K562 (cell line): ENCODE measurements at regions not wholly inside any gene's neighbourhood (a gene's known extent, or its start where the extent isn't known, plus 50 kb on each side); places are given as distances from the start of the nearest gene placed in this dataset.

Experiments
- ATAC-seq: fragments of 200-7000 bp; cut with Tn5 transposase; 3 replicates; pipeline ENCODE4 v1.9.1; 2020; ENCODE audit warnings: moderate library complexity
- BruUV-seq: library from RNA; stranded (reverse); fragments of 400-500 nt; replicated peaks from 2 replicates; lab custom pipeline; 2021; lab: Mats Ljungman, UMichigan
- CTCF ChIA-PET: fragments of 300-600 bp; formaldehyde crosslinking; extraction: SDS; loops from one replicate; lab custom pipeline; 2021; ENCODE audit warnings: low intra/inter-chr PET ratio; lab: Yijun Ruan, JAX
- POLR2A ChIA-PET: fragments of 300-600, 350-650 bp; sonication (Branson Sonifier 250); formaldehyde crosslinking; extraction: SDS; loops from one replicate; lab custom pipeline; 2021; ENCODE audit warnings: antibody characterized with exemption, inconsistent platforms; lab: Yijun Ruan, JAX
- DNase-seq, 4 experiments: peaks; one replicate each; pipeline versions ENCODE4 v3.0.0 to v3.0.0-alpha.2; 2011 to 2018; ENCODE audit warnings: low spot score in 3 of 4, mixed read lengths in 3 of 4; ENCODE audit errors: extremely low read depth in 1 of 4
- FAIRE-seq: peaks from 2 replicates; lab custom pipeline; 2011; peaks lifted over from hg19 to GRCh38; lab: Jason Lieb, UNC
- H2AFZ ChIP-seq: 2 replicates; pipeline ENCODE4 v1.6.0; 2011; ENCODE audit warnings: low read depth, low read length, control low read depth, inconsistent platforms
- H3K27ac ChIP-seq: fragments of 200-600 bp; 3 replicates; pipeline ENCODE4 v1.8.0; 2011; ENCODE audit warnings: low read depth, mild to moderate bottlenecking, control low read depth, inconsistent platforms, low read length, moderate library complexity, mixed read lengths; ENCODE audit errors: extremely low read depth
- H3K27me3 ChIP-seq, 2 experiments: fragments of 300-600 bp in 1 of 2; 2 replicates in 1 of 2; 3 replicates in 1 of 2; pipeline versions ENCODE4 v1.6.0 to v1.8.0; 2011; ENCODE audit warnings: inconsistent platforms in 2 of 2, low read length in 2 of 2, mild to moderate bottlenecking in 1 of 2, mixed read lengths in 1 of 2, moderate library complexity in 1 of 2; ENCODE audit not compliant: control insufficient read depth in 2 of 2, insufficient read depth in 2 of 2
- H3K36me3 ChIP-seq: fragments of 300-600 bp; 3 replicates; pipeline ENCODE4 v1.8.0; 2011; ENCODE audit warnings: mild to moderate bottlenecking, low read length, inconsistent platforms; ENCODE audit not compliant: control insufficient read depth, insufficient read depth
- H3K4me1 ChIP-seq, 2 experiments: fragments of 200-600 bp in 1 of 2; replicated peaks in 1 of 2; 2 replicates in 1 of 2; 3 replicates in 1 of 2; pipeline versions ENCODE4 v1.5.1 to v1.8.0; 2011; ENCODE audit warnings: inconsistent platforms in 2 of 2, low read length in 2 of 2, mild to moderate bottlenecking in 1 of 2, mixed read lengths in 1 of 2, moderate library complexity in 1 of 2; ENCODE audit not compliant: control insufficient read depth in 2 of 2, insufficient read depth in 2 of 2
- H3K4me2 ChIP-seq: 2 replicates; pipeline ENCODE4 v1.6.1; 2011; ENCODE audit warnings: low read length, control low read depth, inconsistent platforms, mixed read lengths; ENCODE audit not compliant: insufficient read depth
- H3K4me3 ChIP-seq: fragments of 200-600 bp; sonication (generic), shearing (Covaris generic); 2 replicates; pipeline ENCODE4 v1.5.1; 2016; ENCODE audit warnings: control low read depth, inconsistent platforms
- H3K79me2 ChIP-seq: fragments of 200-600 bp; 3 replicates; pipeline ENCODE4 v1.8.0; 2011; ENCODE audit warnings: low read length, inconsistent platforms; ENCODE audit not compliant: control insufficient read depth, insufficient read depth
- H3K9ac ChIP-seq, 2 experiments: 2 replicates each; pipeline versions ENCODE4 v1.6.0 to v1.6.1; 2011; ENCODE audit warnings: low read depth in 2 of 2, low read length in 2 of 2, control low read depth in 1 of 2, inconsistent platforms in 1 of 2, mild to moderate bottlenecking in 1 of 2, mixed read lengths in 1 of 2; ENCODE audit not compliant: insufficient read depth in 1 of 2
- H3K9me1 ChIP-seq: one replicate; pipeline ENCODE4 v1.6.0; 2011; ENCODE audit warnings: inconsistent platforms, mild to moderate bottlenecking, low read length, moderate library complexity; ENCODE audit not compliant: control insufficient read depth, insufficient read depth
- H3K9me3 ChIP-seq: replicated peaks from 2 replicates; pipeline ENCODE4 v1.5.1; 2011; ENCODE audit warnings: low read depth, low read length, inconsistent platforms; ENCODE audit not compliant: control insufficient read depth, insufficient read depth
- H4K20me1 ChIP-seq: replicated peaks from 2 replicates; pipeline ENCODE4 v1.6.1; 2011; ENCODE audit warnings: low read length, inconsistent platforms, mixed read lengths; ENCODE audit not compliant: control insufficient read depth, insufficient read depth
- ATF2 ChIP-seq: sonication (generic); formaldehyde crosslinking; IDR thresholded peaks from 2 replicates; pipeline ENCODE4 v1.8.1; 2022; ENCODE audit warnings: missing genetic modification reagents
- CHD2 ChIP-seq: IDR thresholded peaks from 2 replicates; pipeline ENCODE4 v1.6.1; 2011; ENCODE audit warnings: low read depth, low read length
- CTCF ChIP-seq, 3 experiments: IDR thresholded peaks in 2 of 3; conservative IDR thresholded peaks in 1 of 3; 2 replicates each; pipeline ENCODE4 v1.5.1; 2011 to 2012; ENCODE audit warnings: low read length in 3 of 3, mild to moderate bottlenecking in 3 of 3, control low read depth in 2 of 3, improper control_type of control experiment in 1 of 3, inconsistent platforms in 1 of 3, low read depth in 1 of 3, mixed read lengths in 1 of 3, moderate library complexity in 1 of 3; ENCODE audit not compliant: insufficient read depth in 2 of 3
- JUNB ChIP-seq: fragments of 450-650 bp; formaldehyde crosslinking; conservative IDR thresholded peaks from 2 replicates; pipeline ENCODE4 v1.4.0; 2020; ENCODE audit warnings: mild to moderate bottlenecking
- KAT7 ChIP-seq: sonication (generic); formaldehyde crosslinking; IDR thresholded peaks from 2 replicates; pipeline ENCODE4 v1.8.0; 2022; ENCODE audit warnings: missing genetic modification reagents, mild to moderate bottlenecking, borderline replicate concordance
- MXD1 ChIP-seq: fragments of 250-450 bp; sonication (Bioruptor Pico); IDR thresholded peaks from 2 replicates; pipeline ENCODE4 v1.8.0; 2021; ENCODE audit warnings: borderline replicate concordance, mild to moderate bottlenecking, moderate library complexity; ENCODE audit not compliant: poor library complexity, severe bottlenecking
- PBX2 ChIP-seq, 2 experiments: IDR thresholded peaks in 1 of 2; conservative IDR thresholded peaks in 1 of 2; 2 replicates each; pipeline ENCODE4 v1.6.1; 2016; ENCODE audit warnings: low read depth in 2 of 2, mild to moderate bottlenecking in 1 of 2, missing compliant biosample characterization in 1 of 2, missing genetic modification characterization in 1 of 2, moderate library complexity in 1 of 2
- RAD21 ChIP-seq, 2 experiments: fragments of 250-450 bp in 1 of 2; fragments of 450-650 bp in 1 of 2; sonication (Bioruptor Pico) in 1 of 2; formaldehyde crosslinking in 1 of 2; IDR thresholded peaks in 1 of 2; conservative IDR thresholded peaks in 1 of 2; 2 replicates each; pipeline versions ENCODE4 v1.4.0 to v1.8.0; 2020 to 2022; ENCODE audit warnings: mild to moderate bottlenecking in 2 of 2, moderate library complexity in 1 of 2
- RBBP5 ChIP-seq: fragments of 200-600 bp; sonication (generic); IDR thresholded peaks from 2 replicates; pipeline ENCODE4 v1.6.1; 2012; ENCODE audit warnings: borderline replicate concordance, mild to moderate bottlenecking, low read length, control low read depth, inconsistent platforms; ENCODE audit not compliant: insufficient read depth, poor library complexity, severe bottlenecking
- TCFL5 ChIP-seq: fragments of 250-450 bp; sonication (Bioruptor Pico); conservative IDR thresholded peaks from 2 replicates; pipeline ENCODE4 v1.6.1; 2021; ENCODE audit warnings: mild to moderate bottlenecking, moderate library complexity, matching md5 sums
- U2AF2 ChIP-seq: fragments of 200-400 bp; formaldehyde crosslinking; optimal IDR thresholded peaks from 2 replicates; pipeline ENCODE3; 2017; ENCODE audit warnings: low read depth, mild to moderate bottlenecking, low read length
- ZNF121 ChIP-seq: sonication (generic); formaldehyde crosslinking; conservative IDR thresholded peaks from 2 replicates; pipeline ENCODE4 v1.8.0; 2022; ENCODE audit warnings: missing genetic modification reagents
- ZNF384 ChIP-seq: IDR thresholded peaks from 2 replicates; pipeline ENCODE4 v1.6.1; 2012; ENCODE audit warnings: low read depth, low read length, improper control_type of control experiment
- WGBS: fragments of 100-300 bp; shearing (Covaris generic); methylation state at CpG from one replicate; pipeline ENCODE4 v1.1.6; 2016; ENCODE audit warnings: low coverage, mixed read lengths; ENCODE audit not compliant: insufficient coverage; ENCODE audit errors: missing lambda C conversion rate; 5-methylcytosine and 5-hydroxymethylcytosine counted together
- in situ Hi-C: fragments of 300-500 bp; cut with MboI; formaldehyde crosslinking; loops from 4 replicates; pipeline ENCODE4 v1.15.0; 2018; ENCODE audit warnings: inconsistent platforms, mixed read lengths
- intact Hi-C: fragments of 100-400 bp; cut with micrococcal nuclease; formaldehyde crosslinking; loops from 2 replicates; pipeline ENCODE4 v1.14.2; 2022

- H3K79me2 ChIP-seq, result no peaks in the 10 kb centered on the region
- ChIA-PET POLR2A (interaction anchor here (0.5 kb wide), 1 partner anchor 45 kb away, joined by 4 read pairs; no protein-coding TSS in a partner anchor), CTCF (interaction anchor here (0.7 kb wide), 1 partner anchor 19 kb away, joined by 5 read pairs; no protein-coding TSS in a partner anchor)
- WGBS, result under 1% methylated on average over 13 of the region's 13 CpGs
- no peaks in the 10 kb centered on the region for H3K9me1 ChIP-seq
- in situ Hi-C loops (no loop called here), intact Hi-C loops (no loop called here)
- FAIRE-seq (no peak), DNase-seq (peak in 3 of 4 experiments; percentile 6 to 21 (median 20)), ATAC-seq (no peak)
- no peaks in the 10 kb centered on the region; the same call in 1 of the 2 replicates for H3K9me3 ChIP-seq
- no peaks in the 10 kb centered on the region for H4K20me1 ChIP-seq
- H3K27me3 ChIP-seq, result no peaks in the 10 kb centered on the region
- no TSS peak for BruUV-seq
- no peak overlapping the region for H2AFZ ChIP-seq
- no peak overlapping the region for H3K27ac ChIP-seq
- no peak overlapping the region for H3K9ac ChIP-seq
- H3K4me1 ChIP-seq, result no peaks in the 10 kb centered on the region
- H3K4me3 ChIP-seq, result no peak overlapping the region
- no peaks in the 10 kb centered on the region for H3K36me3 ChIP-seq
- no peak overlapping the region for H3K4me2 ChIP-seq
- peak; percentile 79 for TF ChIP-seq ZNF384
- TF ChIP-seq U2AF2, result no peak
- TF ChIP-seq ZNF121 (CRISPR knock-in tag), result no peak
- no peak for TF ChIP-seq TCFL5 (CRISPR knock-in tag)
- TF ChIP-seq RBBP5, result no peak
- TF ChIP-seq ATF2 (CRISPR knock-in tag), result no peak
- no peak for TF ChIP-seq KAT7 (CRISPR knock-in tag)
- TF ChIP-seq MXD1 (CRISPR knock-in tag), result no peak
- TF ChIP-seq CTCF (IDR thresholded peaks at IDR 0.05 in 2 of 3, conservative IDR thresholded peaks at IDR 0.05 in 1 of 3; ENCODE audit: insufficient read depth in 2 of 3, low read depth in 1 of 3, low read length in 3 of 3), result peak in 2 of 3 experiments; percentile 32 to 35; a peak in 3 of 6 replicates
- TF ChIP-seq JUNB (CRISPR knock-in tag), result no peak
- no peak for TF ChIP-seq PBX2 (CRISPR knock-in tag; IDR thresholded peaks at IDR 0.05; ENCODE audit: low read depth)
- TF ChIP-seq PBX2 (tag; conservative IDR thresholded peaks at IDR 0.05; ENCODE audit: low read depth), result peak; percentile 65
- 0 out of 4 replicates have a peak, but pooled peaks of 1 of the 2 experiments have one; percentile 10 for TF ChIP-seq RAD21 (CRISPR knock-in tag; conservative IDR thresholded peaks at IDR 0.05 in 1 of 2, IDR thresholded peaks at IDR 0.05 in 1 of 2)
- no peak for TF ChIP-seq CHD2
These were observed 700.2 kb downstream of the IRX1 start for GRCh38 chr5:4295663-4296339.
